IMR-90 (cell line): ENCODE measurements at regions not wholly inside any gene's neighbourhood (a gene's known extent, or its start where the extent isn't known, plus 50 kb on each side); places are given as distances from the start of the nearest gene placed in this dataset.

Experiments used
- ATAC-seq: fragments of 200-7000 bp; cut with Tn5 transposase; 2 replicates; pipeline ENCODE4 v1.9.1; 2020; ENCODE audit warnings: low read depth, mild to moderate bottlenecking, moderate library complexity
- BruUV-seq: library from RNA; stranded (reverse); fragments of 400-500 nt; replicated peaks from 2 replicates; lab custom pipeline; 2021; lab: Mats Ljungman, UMichigan
- CTCF ChIA-PET: fragments of 300-600 bp; formaldehyde crosslinking; extraction: SDS; loops from one replicate; lab custom pipeline; 2021; ENCODE audit warnings: antibody characterized with exemption; lab: Yijun Ruan, JAX
- POLR2A ChIA-PET: fragments of 300-600 bp; sonication (Branson Sonifier 250); formaldehyde crosslinking; loops from one replicate; lab custom pipeline; 2022; ENCODE audit warnings: antibody characterized with exemption; ENCODE audit not compliant: unreplicated experiment; lab: Charles Lee
- DNase-seq: peaks from one replicate; pipeline ENCODE4 v3.0.0; 2013
- H2AFZ ChIP-seq: replicated peaks from 2 replicates; pipeline ENCODE3; 2013; ENCODE audit warnings: low read length, mild to moderate bottlenecking; ENCODE audit not compliant: poor library complexity
- H2AK5ac ChIP-seq: 2 replicates; pipeline ENCODE4 v1.6.1; 2013; ENCODE audit warnings: low read depth, low read length, inconsistent platforms
- H2AK9ac ChIP-seq: replicated peaks from 2 replicates; pipeline ENCODE3; 2013; ENCODE audit warnings: mild to moderate bottlenecking, low read depth, low read length, moderate library complexity; ENCODE audit not compliant: poor library complexity
- H2BK120ac ChIP-seq: 2 replicates; pipeline ENCODE4 v1.6.1; 2013; ENCODE audit warnings: low read depth, low read length, inconsistent platforms
- H2BK15ac ChIP-seq: 3 replicates; pipeline ENCODE4 v1.6.1; 2013; ENCODE audit warnings: low read depth, low read length, inconsistent platforms
- H2BK20ac ChIP-seq: 2 replicates; pipeline ENCODE4 v1.6.1; 2013; ENCODE audit warnings: low read depth, mild to moderate bottlenecking, inconsistent platforms, low read length, moderate library complexity
- H2BK5ac ChIP-seq: 2 replicates; pipeline ENCODE4 v1.6.1; 2013; ENCODE audit warnings: mild to moderate bottlenecking, low read depth, low read length, inconsistent platforms; ENCODE audit not compliant: poor library complexity, severe bottlenecking
- H3K14ac ChIP-seq: replicated peaks from 2 replicates; pipeline ENCODE4 v1.6.1; 2013; ENCODE audit warnings: low read depth, low read length, inconsistent platforms
- H3K18ac ChIP-seq: 2 replicates; pipeline ENCODE4 v1.6.1; 2013; ENCODE audit warnings: low read depth, low read length, control low read depth
- H3K23ac ChIP-seq: 2 replicates; pipeline ENCODE4 v1.6.1; 2013; ENCODE audit warnings: low read depth, low read length, inconsistent platforms
- H3K27ac ChIP-seq: 2 replicates; pipeline ENCODE4 v1.5.1; 2013; ENCODE audit warnings: mild to moderate bottlenecking, control low read depth, low read length; ENCODE audit not compliant: insufficient read depth
- H3K27me3 ChIP-seq: 2 replicates; pipeline ENCODE4 v1.6.1; 2013; ENCODE audit warnings: low read length; ENCODE audit not compliant: control insufficient read depth, insufficient read depth
- H3K36me3 ChIP-seq: 2 replicates; pipeline ENCODE4 v1.6.1; 2013; ENCODE audit warnings: low read length, mixed read lengths; ENCODE audit not compliant: control insufficient read depth, insufficient read depth
- H3K4ac ChIP-seq: 2 replicates; pipeline ENCODE4 v1.6.1; 2013; ENCODE audit warnings: low read depth, low read length, inconsistent platforms
- H3K4me1 ChIP-seq: 2 replicates; pipeline ENCODE4 v1.6.1; 2013; ENCODE audit warnings: low read length, mixed read lengths; ENCODE audit not compliant: control insufficient read depth, insufficient read depth
- H3K4me2 ChIP-seq: 2 replicates; pipeline ENCODE4 v1.6.1; 2013; ENCODE audit warnings: low read depth, mild to moderate bottlenecking, control low read depth, low read length, moderate library complexity
- H3K4me3 ChIP-seq: 2 replicates; pipeline ENCODE4 v1.5.1; 2013; ENCODE audit warnings: low read depth, mild to moderate bottlenecking, control low read depth, low read length, moderate library complexity; ENCODE audit not compliant: insufficient read depth
- H3K56ac ChIP-seq: 2 replicates; pipeline ENCODE4 v1.6.1; 2013; ENCODE audit warnings: low read length, inconsistent platforms; ENCODE audit not compliant: insufficient read depth; ENCODE audit errors: extremely low read depth
- H3K79me1 ChIP-seq, 2 experiments: 2 replicates each; pipeline ENCODE4 v1.6.1; 2013; ENCODE audit warnings: low read length in 2 of 2, inconsistent platforms in 1 of 2, low read depth in 1 of 2
- H3K9ac ChIP-seq: 2 replicates; pipeline ENCODE4 v1.6.1; 2013; ENCODE audit warnings: low read depth, low read length, control low read depth
- H3K9me1 ChIP-seq: 2 replicates; pipeline ENCODE4 v1.6.1; 2013; ENCODE audit warnings: low read length, inconsistent platforms; ENCODE audit not compliant: insufficient read depth
- H3K9me3 ChIP-seq: 2 replicates; pipeline ENCODE4 v1.6.1; 2013; ENCODE audit warnings: low read length; ENCODE audit not compliant: control insufficient read depth, insufficient read depth
- H4K20me1 ChIP-seq: 2 replicates; pipeline ENCODE4 v1.6.1; 2013; ENCODE audit warnings: low read length, inconsistent platforms; ENCODE audit not compliant: insufficient read depth
- H4K5ac ChIP-seq: 2 replicates; pipeline ENCODE4 v1.6.1; 2013; ENCODE audit warnings: mild to moderate bottlenecking, low read depth, low read length, control low read depth
- H4K8ac ChIP-seq, 2 experiments: 2 replicates each; pipeline ENCODE4 v1.6.1; 2013; ENCODE audit warnings: low read depth in 2 of 2, low read length in 2 of 2, control low read depth in 1 of 2, inconsistent platforms in 1 of 2
- H4K91ac ChIP-seq: 2 replicates; pipeline ENCODE4 v1.6.1; 2013; ENCODE audit warnings: low read depth, low read length, inconsistent platforms; ENCODE audit not compliant: insufficient read depth
- BHLHE40 ChIP-seq: fragments of 150-350 bp; IDR thresholded peaks from 2 replicates; pipeline ENCODE4 v1.6.1; 2016; ENCODE audit warnings: mild to moderate bottlenecking, low read depth, low read length
- ELK1 ChIP-seq: fragments of 150-350 bp; IDR thresholded peaks from 2 replicates; pipeline ENCODE4 v1.6.1; 2016; ENCODE audit warnings: low read depth, mild to moderate bottlenecking, low read length, moderate library complexity, borderline replicate concordance
- MXI1 ChIP-seq: IDR thresholded peaks from 2 replicates; pipeline ENCODE4 v1.6.1; 2012; ENCODE audit warnings: low read depth, mild to moderate bottlenecking, low read length, moderate library complexity, borderline replicate concordance
- POLR2A ChIP-seq: IDR thresholded peaks from 2 replicates; pipeline ENCODE4 v1.6.1; 2012; ENCODE audit warnings: mild to moderate bottlenecking, low read depth, low read length
- RAD21 ChIP-seq: IDR thresholded peaks from 2 replicates; pipeline ENCODE4 v1.6.1; 2012; ENCODE audit warnings: low read length, improper control_type of control experiment
- WGBS, 2 experiments: methylation state at CpG; one replicate each; pipeline versions ENCODE4 v1.1.5 to v1.1.7; 2013; ENCODE audit warnings: missing lambda C conversion rate in 2 of 2; ENCODE audit not compliant: insufficient read length in 1 of 2; ENCODE audit errors: extremely low coverage in 2 of 2; 5-methylcytosine and 5-hydroxymethylcytosine counted together
- dilution Hi-C: fragments of 300-500 bp; cut with HindIII; formaldehyde crosslinking; loops from one replicate; pipeline ENCODE4 v1.14.3; 2018; ENCODE audit warnings: low sequenced_read_pairs; ENCODE audit not compliant: unreplicated experiment
- in situ Hi-C: fragments of 300-500 bp; cut with MboI; formaldehyde crosslinking; loops from 3 replicates; pipeline ENCODE4 v1.14.3; 2019; ENCODE audit warnings: low sequenced_read_pairs, inconsistent platforms, mixed read lengths
- intact Hi-C: fragments of 100-400 bp; cut with micrococcal nuclease; formaldehyde crosslinking; loops from 2 replicates; pipeline ENCODE4 v1.10.0; 2022

GRCh38 chr3:5710718-5711117 lies 523.2 kb downstream of the EDEM1 start:
- Histone ChIP-seq H3K14ac (no peak overlapping the region), H3K4ac (no peak overlapping the region), H3K18ac (no peak overlapping the region), H4K20me1 (no peaks in the 10 kb centered on the region), H2AFZ (no peak overlapping the region), H2BK120ac (no peak overlapping the region), H3K4me2 (no peak overlapping the region), H3K9me3 (peaks cover 10% of the 10 kb centered on the region), H4K8ac (no peak overlapping the region), H2BK5ac (no peak overlapping the region), H3K27ac (no peak overlapping the region), H3K9me1 (no peaks in the 10 kb centered on the region), H3K9ac (no peak overlapping the region), H3K56ac (no peak overlapping the region), H3K4me1 (no peaks in the 10 kb centered on the region), H2BK20ac (no peak overlapping the region), H2BK15ac (no peak overlapping the region), H2AK5ac (no peak overlapping the region), H4K5ac (no peak overlapping the region), H4K91ac (no peak overlapping the region), H3K27me3 (no peaks in the 10 kb centered on the region), H3K4me3 (no peak overlapping the region), H3K23ac (no peak overlapping the region), H2AK9ac (no peak overlapping the region), H3K79me1 (no peaks in the 10 kb centered on the region), H3K36me3 (no peaks in the 10 kb centered on the region)
- in situ Hi-C loops (no loop called here), intact Hi-C loops (no loop called here), dilution Hi-C loops (no loop called here)
- DNase-seq (no peak), ATAC-seq (no peak)
- POLR2A ChIA-PET = no interaction called here
- 0% methylated on average over 1 of the region's 3 CpGs; no CpG with 5 or more reads in 1 of the 2 experiments for WGBS, 2 experiments
- no peak for TF ChIP-seq BHLHE40
- TF ChIP-seq MXI1 = no peak
- no peak for TF ChIP-seq POLR2A
- no peak for TF ChIP-seq ELK1
- no peak for TF ChIP-seq RAD21
- CTCF ChIA-PET = no interaction called here
- no TSS peak for BruUV-seq
